ENCODE measurements at regions not wholly inside any gene's neighbourhood (a gene's known extent, or its start where the extent isn't known, plus 50 kb on each side); places are given as distances from the start of the nearest gene placed in this dataset.

DNA sequence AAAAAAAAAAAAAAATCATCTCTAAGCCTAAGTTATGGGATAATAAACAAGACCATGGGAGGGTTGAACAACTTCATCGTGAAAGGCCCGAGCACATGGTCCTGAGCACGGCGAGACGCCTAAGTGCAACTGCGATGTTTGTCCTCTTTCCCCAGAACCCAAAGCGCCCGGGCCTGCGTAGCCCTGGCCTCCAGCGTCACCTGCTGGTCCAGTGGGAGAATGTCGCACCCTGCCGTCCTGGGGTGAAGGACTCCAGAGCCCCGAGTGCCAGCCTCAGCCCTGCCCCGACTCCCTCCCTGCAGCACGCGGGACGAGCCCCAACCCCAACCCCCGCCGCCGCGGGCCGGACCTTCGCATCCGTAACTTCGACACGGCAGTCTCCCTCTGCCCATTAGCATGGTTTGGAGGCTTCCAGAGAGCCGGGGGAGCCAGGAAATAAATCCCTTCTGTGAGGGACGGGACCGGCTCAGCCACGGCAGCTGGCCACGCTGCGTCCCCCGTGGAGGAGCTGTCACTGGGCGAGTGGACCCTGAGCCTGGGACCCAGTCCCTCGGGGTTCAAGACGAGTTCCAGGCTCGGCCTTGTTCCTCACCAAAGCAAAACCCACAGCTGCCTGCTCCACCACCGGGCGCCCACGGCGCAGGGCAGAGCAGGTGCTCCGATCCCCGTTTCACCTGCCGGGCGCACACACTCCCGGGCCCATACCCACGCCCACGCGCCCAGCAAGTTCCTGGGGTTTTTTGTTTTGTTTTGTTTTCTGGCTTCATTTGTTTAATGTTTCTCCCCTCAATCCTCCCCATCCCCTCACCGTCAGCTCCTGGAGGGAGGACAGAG, 132.5 kb upstream of the HAND1 start (continued):
- no peak for TF ChIP-seq TGIF2 (CRISPR knock-in tag; IDR thresholded peaks at IDR 0.05)
- no peak for TF ChIP-seq SMYD3 (CRISPR knock-in tag; IDR thresholded peaks at IDR 0.05)
- TF ChIP-seq SPEN (CRISPR knock-in tag; IDR thresholded peaks at IDR 0.05; ENCODE audit: low read depth): peak; percentile 45; the same call in 1 of the 2 replicates
- no peak for TF ChIP-seq SIN3B (IDR thresholded peaks at IDR 0.05; ENCODE audit: low read length)
- TF ChIP-seq, protein P1, sequence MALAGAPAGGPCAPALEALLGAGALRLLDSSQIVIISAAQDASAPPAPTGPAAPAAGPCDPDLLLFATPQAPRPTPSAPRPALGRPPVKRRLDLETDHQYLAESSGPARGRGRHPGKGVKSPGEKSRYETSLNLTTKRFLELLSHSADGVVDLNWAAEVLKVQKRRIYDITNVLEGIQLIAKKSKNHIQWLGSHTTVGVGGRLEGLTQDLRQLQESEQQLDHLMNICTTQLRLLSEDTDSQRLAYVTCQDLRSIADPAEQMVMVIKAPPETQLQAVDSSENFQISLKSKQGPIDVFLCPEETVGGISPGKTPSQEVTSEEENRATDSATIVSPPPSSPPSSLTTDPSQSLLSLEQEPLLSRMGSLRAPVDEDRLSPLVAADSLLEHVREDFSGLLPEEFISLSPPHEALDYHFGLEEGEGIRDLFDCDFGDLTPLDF (CRISPR knock-in tag; IDR thresholded peaks at IDR 0.05): no peak
- no peak for TF ChIP-seq CCAR2 (optimal IDR thresholded peaks at IDR 0.05; ENCODE audit: low read depth, low read length)
- TF ChIP-seq MEF2D (CRISPR knock-in tag; IDR thresholded peaks at IDR 0.05): no peak
- no peak for TF ChIP-seq ZNF382 (CRISPR knock-in tag; IDR thresholded peaks at IDR 0.05; ENCODE audit: borderline replicate concordance)
- TF ChIP-seq, protein P2, sequence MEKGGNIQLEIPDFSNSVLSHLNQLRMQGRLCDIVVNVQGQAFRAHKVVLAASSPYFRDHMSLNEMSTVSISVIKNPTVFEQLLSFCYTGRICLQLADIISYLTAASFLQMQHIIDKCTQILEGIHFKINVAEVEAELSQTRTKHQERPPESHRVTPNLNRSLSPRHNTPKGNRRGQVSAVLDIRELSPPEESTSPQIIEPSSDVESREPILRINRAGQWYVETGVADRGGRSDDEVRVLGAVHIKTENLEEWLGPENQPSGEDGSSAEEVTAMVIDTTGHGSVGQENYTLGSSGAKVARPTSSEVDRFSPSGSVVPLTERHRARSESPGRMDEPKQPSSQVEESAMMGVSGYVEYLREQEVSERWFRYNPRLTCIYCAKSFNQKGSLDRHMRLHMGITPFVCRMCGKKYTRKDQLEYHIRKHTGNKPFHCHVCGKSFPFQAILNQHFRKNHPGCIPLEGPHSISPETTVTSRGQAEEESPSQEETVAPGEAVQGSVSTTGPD (CRISPR knock-in tag; IDR thresholded peaks at IDR 0.05): no peak
- TF ChIP-seq, protein P3, sequence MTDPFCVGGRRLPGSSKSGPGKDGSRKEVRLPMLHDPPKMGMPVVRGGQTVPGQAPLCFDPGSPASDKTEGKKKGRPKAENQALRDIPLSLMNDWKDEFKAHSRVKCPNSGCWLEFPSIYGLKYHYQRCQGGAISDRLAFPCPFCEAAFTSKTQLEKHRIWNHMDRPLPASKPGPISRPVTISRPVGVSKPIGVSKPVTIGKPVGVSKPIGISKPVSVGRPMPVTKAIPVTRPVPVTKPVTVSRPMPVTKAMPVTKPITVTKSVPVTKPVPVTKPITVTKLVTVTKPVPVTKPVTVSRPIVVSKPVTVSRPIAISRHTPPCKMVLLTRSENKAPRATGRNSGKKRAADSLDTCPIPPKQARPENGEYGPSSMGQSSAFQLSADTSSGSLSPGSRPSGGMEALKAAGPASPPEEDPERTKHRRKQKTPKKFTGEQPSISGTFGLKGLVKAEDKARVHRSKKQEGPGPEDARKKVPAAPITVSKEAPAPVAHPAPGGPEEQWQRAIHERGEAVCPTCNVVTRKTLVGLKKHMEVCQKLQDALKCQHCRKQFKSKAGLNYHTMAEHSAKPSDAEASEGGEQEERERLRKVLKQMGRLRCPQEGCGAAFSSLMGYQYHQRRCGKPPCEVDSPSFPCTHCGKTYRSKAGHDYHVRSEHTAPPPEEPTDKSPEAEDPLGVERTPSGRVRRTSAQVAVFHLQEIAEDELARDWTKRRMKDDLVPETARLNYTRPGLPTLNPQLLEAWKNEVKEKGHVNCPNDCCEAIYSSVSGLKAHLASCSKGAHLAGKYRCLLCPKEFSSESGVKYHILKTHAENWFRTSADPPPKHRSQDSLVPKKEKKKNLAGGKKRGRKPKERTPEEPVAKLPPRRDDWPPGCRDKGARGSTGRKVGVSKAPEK (CRISPR knock-in tag; IDR thresholded peaks at IDR 0.05; ENCODE audit: borderline replicate concordance): no peak
- no peak for TF ChIP-seq KLF16 (CRISPR knock-in tag; IDR thresholded peaks at IDR 0.05)
- TF ChIP-seq GTF2F1 (IDR thresholded peaks at IDR 0.05; ENCODE audit: low read length): no peak
- no peak for TF ChIP-seq MYNN (CRISPR knock-in tag; IDR thresholded peaks at IDR 0.05; ENCODE audit: low read depth)
- TF ChIP-seq ZNF354B (CRISPR knock-in tag; IDR thresholded peaks at IDR 0.05): no peak
- TF ChIP-seq ZNF879 (CRISPR knock-in tag; IDR thresholded peaks at IDR 0.05): no peak
- TF ChIP-seq ZNF251 (CRISPR knock-in tag; IDR thresholded peaks at IDR 0.05): no peak
- no peak for TF ChIP-seq ZNF562 (CRISPR knock-in tag; IDR thresholded peaks at IDR 0.05; ENCODE audit: borderline replicate concordance)
- TF ChIP-seq MAF1 (CRISPR knock-in tag; IDR thresholded peaks at IDR 0.05; ENCODE audit: borderline replicate concordance): no peak
- TF ChIP-seq ZBTB7A (CRISPR knock-in tag; IDR thresholded peaks at IDR 0.05): no peak
- no peak for TF ChIP-seq SNAI1 (CRISPR knock-in tag; IDR thresholded peaks at IDR 0.05; ENCODE audit: borderline replicate concordance)
- no peak for TF ChIP-seq SSRP1 (CRISPR knock-in tag; IDR thresholded peaks at IDR 0.05)
- no peak for TF ChIP-seq TMF1 (CRISPR knock-in tag; IDR thresholded peaks at IDR 0.05; ENCODE audit: low read depth)
- no peak for TF ChIP-seq CHD4 (IDR thresholded peaks at IDR 0.05; ENCODE audit: borderline replicate concordance, low read length)
- no peak for TF ChIP-seq SMARCC2 (IDR thresholded peaks at IDR 0.05)
- TF ChIP-seq ATM (IDR thresholded peaks at IDR 0.05; ENCODE audit: borderline replicate concordance): no peak
- TF ChIP-seq MXD4 (CRISPR knock-in tag; IDR thresholded peaks at IDR 0.05): 0 out of 2 replicates have a peak, but pooled peaks have one; percentile 18
- TF ChIP-seq SMAD9 (CRISPR knock-in tag; IDR thresholded peaks at IDR 0.05): no peak
- no peak for TF ChIP-seq PRPF4 (IDR thresholded peaks at IDR 0.05; ENCODE audit: low read depth, low read length, poor library complexity, severe bottlenecking)
